H54 (cell line): ENCODE measurements at regions not wholly inside any gene's neighbourhood (a gene's known extent, or its start where the extent isn't known, plus 50 kb on each side); places are given as distances from the start of the nearest gene placed in this dataset.

ENCODE experiments used
- DNase-seq: peaks from one replicate; pipeline ENCODE4 v3.0.0; 2011; ENCODE audit warnings: low spot score, mixed read lengths; ENCODE audit not compliant: insufficient read length
- FAIRE-seq: peaks from 3 replicates; lab custom pipeline; 2011; peaks lifted over from hg19 to GRCh38; lab: Jason Lieb, UNC
- POLR2A ChIP-seq: IDR thresholded peaks from 2 replicates; pipeline ENCODE4 v1.6.1; 2011; ENCODE audit warnings: low read depth, mild to moderate bottlenecking, low read length

GRCh38 chr2:211026109-211026508 is 469.7 kb downstream of the CPS1 start:
- DNase-seq (no peak), FAIRE-seq (no peak)
- no peak for TF ChIP-seq POLR2A

GRCh38 chr2:211027976-211028375 is 471.6 kb downstream of the CPS1 start:
- no peak for FAIRE-seq
- no peak for TF ChIP-seq POLR2A
- DNase-seq: no peak

- no peak for TF ChIP-seq POLR2A
- no peak for DNase-seq
- peak; percentile 11 for FAIRE-seq
Observed at GRCh38 chr2:211033765-211034164, 477.4 kb downstream of the CPS1 start.

GRCh38 chr2:211035548-211036185 is 479.3 kb downstream of the CPS1 start:
- no peak for TF ChIP-seq POLR2A
- DNase-seq (no peak), FAIRE-seq (peak; percentile 66)

DNA sequence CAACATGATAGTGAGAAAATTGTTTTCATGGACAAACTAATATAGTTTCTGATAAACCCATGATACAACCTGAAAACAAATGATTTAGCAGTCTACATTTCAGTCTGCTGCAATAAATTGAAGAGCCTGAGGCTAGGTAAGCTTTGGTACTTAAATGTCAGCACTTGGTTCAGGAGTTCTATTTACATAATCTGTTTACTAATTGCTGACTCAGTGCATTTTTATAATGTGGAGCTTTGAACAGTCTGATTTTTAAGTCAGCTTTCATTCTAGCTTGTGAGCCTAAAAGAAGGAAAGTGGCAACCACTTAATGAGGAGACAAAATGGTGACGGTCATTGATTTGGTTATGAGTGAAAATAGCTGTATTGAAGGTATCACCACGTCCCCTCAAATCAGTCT is 488.6 kb downstream of the CPS1 start:
- FAIRE-seq: no peak
- no peak for TF ChIP-seq POLR2A
- DNase-seq: no peak

- FAIRE-seq (no peak), DNase-seq (no peak)
- TF ChIP-seq POLR2A: no peak
Observed at GRCh38 chr2:211049321-211050018, 493.1 kb downstream of the CPS1 start.

- TF ChIP-seq POLR2A: no peak
- FAIRE-seq: no peak
- no peak for DNase-seq
Observed at GRCh38 chr2:211055438-211055837, 499.0 kb downstream of the CPS1 start.

DNA sequence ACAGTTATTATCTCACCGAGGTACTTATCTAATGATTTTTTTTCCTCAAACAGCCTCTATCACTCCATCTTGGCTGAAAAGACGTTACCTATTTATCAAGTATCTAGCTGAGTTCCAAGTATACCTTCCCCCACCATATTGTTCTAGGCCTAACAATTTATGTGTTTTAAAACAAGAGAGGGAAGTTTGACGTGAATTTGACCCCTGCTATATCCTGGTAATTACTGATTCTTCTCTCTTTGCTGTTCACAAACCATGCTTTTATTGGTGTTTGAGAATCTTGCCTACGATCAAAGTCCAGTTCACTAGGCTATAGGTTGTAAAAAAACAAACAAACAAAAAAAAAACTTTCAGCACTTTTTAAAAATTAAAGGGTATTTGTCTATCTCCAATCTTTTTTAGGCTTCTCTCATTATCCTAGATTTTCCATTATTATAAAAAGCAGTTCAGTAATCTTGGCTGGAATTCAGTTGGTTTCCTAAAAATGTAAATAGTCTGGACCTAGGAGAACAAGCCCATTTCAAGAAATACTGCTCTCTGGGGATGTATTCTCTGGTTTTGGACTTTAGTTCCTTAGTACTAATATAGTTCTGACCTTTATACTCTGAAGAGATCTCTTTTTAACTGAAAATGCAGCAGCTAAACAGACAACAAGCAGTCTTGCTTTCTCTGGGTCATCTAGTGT is 505.4 kb downstream of the CPS1 start:
- no peak for FAIRE-seq
- DNase-seq: no peak
- TF ChIP-seq POLR2A: no peak

DNA sequence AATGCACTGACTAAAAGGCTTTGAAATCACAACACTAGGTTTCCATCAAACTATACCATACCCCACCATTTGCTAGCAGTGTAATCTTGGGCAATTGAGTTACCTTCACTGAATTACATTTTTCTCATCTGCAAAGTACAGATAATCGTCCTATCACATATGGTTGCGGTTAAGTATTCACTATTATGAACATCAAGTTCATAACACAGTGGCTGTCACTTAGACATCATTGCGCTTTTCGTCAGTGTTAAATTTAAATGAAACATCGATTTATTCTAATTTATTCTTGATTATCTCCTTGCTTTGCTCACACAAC is 505.9 kb downstream of the CPS1 start:
- FAIRE-seq: no peak
- DNase-seq: no peak

GRCh38 chr2:211067029-211067428 is 510.6 kb downstream of the CPS1 start:
- DNase-seq: no peak
- no peak for FAIRE-seq
- no peak for TF ChIP-seq POLR2A

More for the DNA sequence above, 505.9 kb downstream of the CPS1 start:
- TF ChIP-seq POLR2A: no peak

- DNase-seq (no peak), FAIRE-seq (peak; percentile 61)
- no peak for TF ChIP-seq POLR2A
Observed at GRCh38 chr2:211068108-211068780, 511.8 kb downstream of the CPS1 start.

DNA sequence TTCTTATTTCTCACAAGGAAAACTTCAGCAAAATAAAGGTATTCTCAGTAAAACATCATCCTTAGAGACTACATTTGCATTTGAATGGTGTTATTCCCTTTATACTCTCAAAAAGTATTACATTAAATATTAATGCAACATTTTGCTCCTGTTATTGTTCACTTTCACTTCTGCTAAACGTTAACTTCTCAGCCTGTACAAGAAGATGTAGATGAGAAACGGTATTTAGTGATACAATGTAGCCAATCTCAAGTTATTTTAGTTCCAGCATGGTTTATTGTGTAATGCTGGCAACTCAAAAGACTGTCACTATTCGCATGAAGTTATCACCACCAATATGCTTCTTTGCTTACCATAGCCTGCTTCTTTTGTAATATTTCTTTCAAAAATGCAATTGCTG is 514.1 kb downstream of the CPS1 start:
- no peak for TF ChIP-seq POLR2A
- DNase-seq (no peak), FAIRE-seq (no peak)

- no peak for TF ChIP-seq POLR2A
- no peak for FAIRE-seq
- DNase-seq: no peak
Observed at GRCh38 chr2:211077216-211077767, 520.9 kb downstream of the CPS1 start.

- DNase-seq: no peak
- FAIRE-seq: no peak
- TF ChIP-seq POLR2A: no peak
Observed at GRCh38 chr2:211084352-211084751, 528.0 kb downstream of the CPS1 start.
